NCI-H526 (cell line): ENCODE measurements at regions not wholly inside any gene's neighbourhood (a gene's known extent, or its start where the extent isn't known, plus 50 kb on each side); places are given as distances from the start of the nearest gene placed in this dataset.
A peak's percentile ranks its signal among the peaks of the same experiment; 100 is the strongest.

Experiments
- DNase-seq, 2 experiments: peaks; one replicate each; lab custom pipeline; 2025; lab: John Stamatoyannopoulos, UW

- no peak for DNase-seq
These were observed 85.3 kb downstream of the TYW3 start for GRCh38 chr1:74818241-74818640.

DNA sequence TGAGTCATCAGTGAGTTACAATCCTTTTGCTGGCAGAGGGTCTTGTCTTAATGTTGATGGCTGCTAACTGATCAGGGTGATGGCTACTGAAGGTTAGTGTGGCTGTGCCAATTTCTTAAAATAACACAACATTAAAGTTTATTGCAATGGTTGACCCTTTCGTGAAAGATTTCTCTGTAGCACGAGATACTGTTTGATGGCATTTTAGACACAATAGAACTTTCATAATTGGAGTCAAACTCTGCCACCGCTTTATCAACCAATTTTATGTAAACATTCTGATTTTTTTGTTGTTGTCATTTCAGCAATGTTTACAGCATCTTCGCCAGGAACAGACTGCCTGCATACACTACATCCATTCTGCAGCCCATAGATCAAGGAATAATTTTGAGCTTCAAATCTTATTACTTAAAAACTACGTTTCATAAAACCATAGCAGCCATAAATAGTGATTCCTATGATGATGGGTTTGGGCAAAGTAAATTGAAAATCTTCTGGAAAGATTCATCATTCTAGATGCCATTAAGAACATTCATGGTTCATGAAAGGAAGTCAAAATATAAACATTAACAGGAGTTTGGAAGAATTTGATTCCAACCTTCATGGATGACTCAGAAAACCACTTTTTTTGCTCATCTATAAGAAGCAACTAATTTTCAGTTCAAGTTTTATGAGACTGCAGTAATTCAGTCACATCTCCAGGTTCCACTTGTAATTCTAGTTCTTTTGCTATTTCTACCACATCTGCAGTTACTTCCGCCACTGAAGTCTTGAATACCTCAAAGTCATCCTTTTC, 85.9 kb downstream of the TYW3 start:
- DNase-seq = no peak

DNA sequence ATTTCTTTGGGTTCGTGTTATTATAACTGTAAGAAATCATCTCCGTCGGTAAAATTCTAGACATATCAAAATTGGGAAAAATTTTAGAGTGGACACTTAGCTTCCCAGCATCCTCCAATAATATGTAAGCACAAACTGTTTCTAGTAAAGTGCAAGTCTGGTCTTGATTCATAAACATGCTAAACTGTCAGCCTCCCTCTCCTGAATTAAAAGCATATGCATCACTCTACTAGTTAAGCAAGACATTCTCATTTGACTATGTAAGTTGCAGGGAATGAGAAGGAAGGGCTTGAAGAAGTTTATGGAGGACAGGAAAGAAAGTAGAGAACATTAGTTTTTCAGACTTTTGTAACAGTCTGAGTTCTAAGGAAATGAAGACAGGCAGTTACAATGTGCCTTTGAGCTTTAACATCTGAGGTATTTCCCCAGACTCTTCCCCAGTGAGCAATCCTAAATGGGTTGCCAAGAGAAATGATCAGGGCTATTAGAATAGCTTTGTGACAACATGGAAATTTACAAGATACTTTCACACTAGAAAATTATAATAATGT, 90.0 kb downstream of the TYW3 start:
- DNase-seq = no peak

DNA sequence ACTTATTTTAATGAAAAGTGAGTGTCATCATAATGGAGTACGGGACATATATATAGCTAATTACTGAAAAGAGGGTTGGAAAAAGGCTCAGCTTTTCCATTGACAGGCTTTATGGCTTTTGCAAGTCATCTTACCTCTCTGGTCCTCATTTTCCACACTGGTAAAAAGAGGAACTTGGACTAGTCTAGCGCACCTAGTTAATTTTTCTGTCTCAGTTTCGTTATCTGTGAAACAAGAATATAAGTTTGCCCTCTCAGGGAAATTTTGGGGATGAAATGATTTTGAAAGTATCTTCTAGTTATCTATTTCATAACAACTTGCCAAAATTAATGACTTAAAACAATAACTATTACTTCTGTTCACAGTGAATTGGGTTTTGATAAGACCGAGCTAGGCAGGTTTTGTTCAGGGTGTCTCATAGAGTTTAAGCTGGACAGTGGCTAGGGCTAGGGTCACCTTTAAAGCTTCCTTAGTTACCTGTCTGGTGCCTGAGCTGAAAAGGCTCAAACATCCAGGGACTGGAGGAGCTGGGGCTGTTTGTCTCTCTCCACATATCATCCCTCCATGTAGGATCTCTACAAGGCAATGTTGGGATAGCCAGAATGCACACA, 91.7 kb downstream of the TYW3 start:
- DNase-seq = no peak

- DNase-seq = no peak
These were observed 97.8 kb downstream of the TYW3 start for GRCh38 chr1:74830766-74831165.

GRCh38 chr1:74834261-74834660, 101.3 kb downstream of the TYW3 start:
- no peak for DNase-seq

GRCh38 chr1:74835051-74835450, 102.1 kb downstream of the TYW3 start:
- no peak for DNase-seq

- no peak for DNase-seq
These were observed 109.8 kb downstream of the TYW3 start for GRCh38 chr1:74842726-74843125.

DNA sequence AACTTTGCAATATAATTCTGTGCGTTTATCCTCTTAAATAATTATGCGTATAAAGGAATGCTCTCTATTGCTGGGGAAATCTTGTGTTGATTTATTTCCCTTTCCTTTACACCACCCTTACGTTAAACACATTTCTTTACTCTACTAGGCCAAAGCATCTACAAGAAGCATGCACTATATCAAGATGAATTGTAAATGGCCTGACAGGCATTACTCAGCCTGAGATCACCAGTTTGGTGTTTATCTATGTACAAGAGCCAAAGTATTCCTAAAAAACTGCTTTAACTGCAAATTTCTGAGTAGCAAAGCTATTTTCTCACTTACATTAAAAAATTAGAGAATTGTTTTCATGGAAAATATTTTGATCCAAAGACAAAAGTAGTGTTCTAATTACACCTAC, 114.8 kb downstream of the TYW3 start:
- DNase-seq = no peak

GRCh38 chr1:74853756-74854155, 120.8 kb downstream of the TYW3 start:
- DNase-seq = no peak

GRCh38 chr1:74856174-74856573, 123.2 kb downstream of the TYW3 start:
- no peak for DNase-seq

- no peak for DNase-seq
These were observed 124.7 kb downstream of the TYW3 start for GRCh38 chr1:74857676-74858075.

- DNase-seq = no peak
These were observed 125.2 kb downstream of the TYW3 start for GRCh38 chr1:74858136-74858535.

GRCh38 chr1:74861867-74862266, 128.9 kb downstream of the TYW3 start:
- DNase-seq = peak; percentile 12 to 15

GRCh38 chr1:74869702-74870101, 136.8 kb downstream of the TYW3 start:
- DNase-seq = no peak

DNA sequence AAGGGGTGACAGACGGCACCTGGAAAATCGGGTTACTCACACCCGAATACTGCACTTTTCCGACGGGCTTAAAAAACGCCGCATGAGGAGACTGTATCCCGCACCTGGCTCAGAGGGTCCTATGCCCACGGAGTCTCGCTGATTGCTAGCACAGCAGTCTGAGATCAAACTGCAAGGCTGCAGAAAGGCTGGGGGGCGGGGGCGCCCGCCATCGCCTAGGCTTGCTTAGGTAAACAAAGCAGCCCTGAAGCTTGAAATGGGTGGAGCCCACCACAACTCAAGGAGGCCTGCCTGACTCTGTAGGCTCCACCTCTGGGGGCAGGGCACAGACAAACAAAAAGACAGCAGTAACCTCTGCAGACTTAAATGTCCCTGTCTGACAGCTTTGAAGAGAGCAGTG, 144.4 kb downstream of the TYW3 start:
- peak in 1 of 2 experiments; percentile 31 for DNase-seq

- DNase-seq = no peak
These were observed 162.5 kb downstream of the TYW3 start for GRCh38 chr1:74895411-74895810.

DNA sequence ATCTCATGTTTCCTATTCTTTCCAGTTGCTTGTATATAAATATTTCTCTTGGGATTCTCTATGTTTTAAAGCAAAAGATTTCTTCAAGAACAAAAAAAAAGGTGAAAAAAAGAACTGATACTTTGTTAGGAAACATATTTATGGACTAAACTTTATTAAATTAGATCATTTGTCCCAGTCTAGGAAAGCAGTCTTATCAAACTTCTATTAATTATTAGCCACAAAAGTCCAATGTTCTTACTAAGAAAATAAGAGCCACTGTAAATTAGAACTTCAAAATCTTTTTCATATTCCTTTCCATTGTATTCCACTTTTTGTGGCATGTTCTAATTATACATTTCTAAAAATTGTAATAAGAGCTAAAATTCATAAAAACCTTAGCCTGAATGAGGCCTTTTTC, 175.2 kb downstream of the TYW3 start:
- no peak for DNase-seq

DNA sequence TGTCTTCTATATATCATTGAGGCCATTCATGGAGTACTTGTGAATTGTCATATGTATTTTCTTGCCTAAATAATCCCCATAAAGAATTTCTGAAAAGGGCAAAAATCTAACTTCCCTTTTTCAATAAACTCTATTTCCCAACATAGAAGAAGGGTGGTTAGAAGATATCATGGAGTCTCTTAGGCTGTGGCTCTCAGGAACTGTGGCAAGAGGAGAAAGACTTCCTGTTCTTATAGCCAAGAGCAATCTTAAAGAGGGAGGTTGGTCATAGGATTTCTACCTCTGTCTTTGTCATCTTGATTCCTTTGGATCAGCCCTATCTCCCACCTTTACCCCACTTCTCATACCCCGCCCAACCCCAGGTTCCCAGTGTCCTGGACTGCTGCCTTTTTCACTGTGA, 175.8 kb downstream of the TYW3 start:
- no peak for DNase-seq

DNA sequence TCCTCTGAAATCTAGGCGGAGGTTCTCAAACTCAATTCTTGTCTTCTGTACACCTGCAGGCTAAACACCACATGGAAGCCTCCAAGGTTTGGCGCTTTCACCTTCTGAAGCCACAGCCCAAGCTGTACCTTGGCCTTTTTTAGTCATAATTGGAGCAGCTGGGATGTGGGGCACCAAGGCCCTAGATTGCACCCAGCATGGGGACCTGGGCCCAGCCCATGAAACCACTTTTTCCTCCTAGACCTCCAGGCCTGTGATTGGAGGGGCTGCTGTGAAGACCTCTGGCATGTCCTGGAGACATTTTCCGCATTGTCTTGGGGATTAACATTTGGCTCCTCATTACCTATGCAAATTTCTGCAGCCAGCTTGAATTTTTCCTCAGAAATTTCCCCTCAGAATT, 181.0 kb downstream of the TYW3 start:
- no peak for DNase-seq

- no peak for DNase-seq
These were observed 200.5 kb downstream of the TYW3 start for GRCh38 chr1:74933500-74933899.

- DNase-seq = no peak
These were observed 198.7 kb upstream of the LHX8 start for GRCh38 chr1:74935446-74935845.

DNA sequence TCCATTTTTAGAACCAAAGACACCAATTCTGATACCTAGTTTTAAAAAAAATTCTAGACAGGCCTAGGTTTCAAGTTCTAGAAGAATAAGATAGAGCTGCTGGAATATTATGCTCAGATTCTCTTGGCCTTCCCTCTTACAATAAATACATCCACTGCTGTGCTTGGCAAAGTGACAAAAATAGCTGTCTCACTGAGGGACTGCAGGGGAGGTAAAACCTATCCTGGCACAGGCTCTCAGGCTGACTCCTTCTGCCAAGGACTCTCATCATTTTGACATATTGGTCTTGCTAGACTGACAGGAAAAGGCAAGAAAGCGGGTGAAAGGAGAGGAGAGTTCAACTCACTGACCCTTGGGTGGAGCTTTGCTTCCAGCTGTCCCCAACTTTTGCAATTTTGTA, 197.0 kb upstream of the LHX8 start:
- no peak for DNase-seq

- DNase-seq = no peak
These were observed 191.1 kb upstream of the LHX8 start for GRCh38 chr1:74943046-74943445.
